PFSK-1 (cell line): ENCODE measurements at regions not wholly inside any gene's neighbourhood (a gene's known extent, or its start where the extent isn't known, plus 50 kb on each side); places are given as distances from the start of the nearest gene placed in this dataset.

ENCODE experiments used
- FOXP2 ChIP-seq: optimal IDR thresholded peaks from 2 replicates; pipeline ENCODE3; 2011; ENCODE audit warnings: borderline replicate concordance, control low read depth, inconsistent platforms; ENCODE audit not compliant: insufficient read depth; ENCODE audit errors: extremely low read length, extremely low read depth
- POLR2AphosphoS5 ChIP-seq: IDR thresholded peaks from 2 replicates; pipeline ENCODE4 v1.6.1; 2012; ENCODE audit warnings: low read depth, mild to moderate bottlenecking, control low read depth, low read length, moderate library complexity
- SIN3A ChIP-seq: IDR thresholded peaks from 2 replicates; pipeline ENCODE4 v1.6.1; 2012; ENCODE audit warnings: mild to moderate bottlenecking, low read length, moderate library complexity, borderline replicate concordance; ENCODE audit not compliant: insufficient read depth
- TAF1 ChIP-seq: IDR thresholded peaks from 2 replicates; pipeline ENCODE4 v1.6.1; 2012; ENCODE audit warnings: low read length, control low read depth, borderline replicate concordance; ENCODE audit not compliant: insufficient read depth
- TF ChIP-seq, protein P1 (sequence below), 2 experiments: IDR thresholded peaks; 2 replicates each; pipeline versions ENCODE4 v1.6.1 to v1.8.0; 2011 to 2012; ENCODE audit warnings: low read depth in 2 of 2, low read length in 2 of 2, control low read depth in 1 of 2, inconsistent platforms in 1 of 2, mild to moderate bottlenecking in 1 of 2, moderate library complexity in 1 of 2; ENCODE audit not compliant: insufficient read depth in 1 of 2

GRCh38 chr15:29345549-29346525 lies 76.2 kb upstream of the NSMCE3 start:
- TF ChIP-seq TAF1 (no peak), SIN3A (no peak), POLR2AphosphoS5 (no peak), FOXP2 (no peak)
- TF ChIP-seq, protein P1, sequence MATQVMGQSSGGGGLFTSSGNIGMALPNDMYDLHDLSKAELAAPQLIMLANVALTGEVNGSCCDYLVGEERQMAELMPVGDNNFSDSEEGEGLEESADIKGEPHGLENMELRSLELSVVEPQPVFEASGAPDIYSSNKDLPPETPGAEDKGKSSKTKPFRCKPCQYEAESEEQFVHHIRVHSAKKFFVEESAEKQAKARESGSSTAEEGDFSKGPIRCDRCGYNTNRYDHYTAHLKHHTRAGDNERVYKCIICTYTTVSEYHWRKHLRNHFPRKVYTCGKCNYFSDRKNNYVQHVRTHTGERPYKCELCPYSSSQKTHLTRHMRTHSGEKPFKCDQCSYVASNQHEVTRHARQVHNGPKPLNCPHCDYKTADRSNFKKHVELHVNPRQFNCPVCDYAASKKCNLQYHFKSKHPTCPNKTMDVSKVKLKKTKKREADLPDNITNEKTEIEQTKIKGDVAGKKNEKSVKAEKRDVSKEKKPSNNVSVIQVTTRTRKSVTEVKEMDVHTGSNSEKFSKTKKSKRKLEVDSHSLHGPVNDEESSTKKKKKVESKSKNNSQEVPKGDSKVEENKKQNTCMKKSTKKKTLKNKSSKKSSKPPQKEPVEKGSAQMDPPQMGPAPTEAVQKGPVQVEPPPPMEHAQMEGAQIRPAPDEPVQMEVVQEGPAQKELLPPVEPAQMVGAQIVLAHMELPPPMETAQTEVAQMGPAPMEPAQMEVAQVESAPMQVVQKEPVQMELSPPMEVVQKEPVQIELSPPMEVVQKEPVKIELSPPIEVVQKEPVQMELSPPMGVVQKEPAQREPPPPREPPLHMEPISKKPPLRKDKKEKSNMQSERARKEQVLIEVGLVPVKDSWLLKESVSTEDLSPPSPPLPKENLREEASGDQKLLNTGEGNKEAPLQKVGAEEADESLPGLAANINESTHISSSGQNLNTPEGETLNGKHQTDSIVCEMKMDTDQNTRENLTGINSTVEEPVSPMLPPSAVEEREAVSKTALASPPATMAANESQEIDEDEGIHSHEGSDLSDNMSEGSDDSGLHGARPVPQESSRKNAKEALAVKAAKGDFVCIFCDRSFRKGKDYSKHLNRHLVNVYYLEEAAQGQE (IDR thresholded peaks at IDR 0.05; ENCODE audit: insufficient read depth in 1 of 2, low read depth in 2 of 2, low read length in 2 of 2): no peak
